WTC11 (cell line): ENCODE measurements at regions not wholly inside any gene's neighbourhood (a gene's known extent, or its start where the extent isn't known, plus 50 kb on each side); places are given as distances from the start of the nearest gene placed in this dataset.

ENCODE experiments used
- ATAC-seq: fragments of 200-7000 bp; cut with Tn5 transposase; 2 replicates; pipeline ENCODE4 v1.10.0; 2021; ENCODE audit warnings: mild to moderate bottlenecking, moderate library complexity
- CTCF ChIA-PET: fragments of 300-600 bp; sonication (Branson Sonifier 250); formaldehyde crosslinking; loops from one replicate; lab custom pipeline; 2021; ENCODE audit warnings: antibody characterized with exemption; lab: Charles Lee
- POLR2A ChIA-PET: fragments of 350-600 bp; sonication (Branson Sonifier 250); formaldehyde crosslinking; loops from one replicate; lab custom pipeline; 2021; ENCODE audit warnings: antibody characterized with exemption; lab: Charles Lee
- DNase-seq: peaks from one replicate; pipeline ENCODE4 v3.0.0; 2021; ENCODE audit warnings: low spot score
- H3K27ac Mint-ChIP-seq: 2 replicates; pipeline ENCODE4 v1.8.0; 2021; ENCODE audit warnings: mixed read lengths
- H3K27me3 Mint-ChIP-seq: 2 replicates; pipeline ENCODE4 v1.8.0; 2021; ENCODE audit warnings: low read depth, mild to moderate bottlenecking, moderate library complexity, mixed read lengths
- H3K36me3 Mint-ChIP-seq: 2 replicates; pipeline ENCODE4 v1.8.0; 2021; ENCODE audit warnings: mixed read lengths
- H3K4me1 Mint-ChIP-seq: 2 replicates; pipeline ENCODE4 v1.8.0; 2022; ENCODE audit warnings: mixed read lengths
- H3K4me3 Mint-ChIP-seq: 2 replicates; pipeline ENCODE4 v1.8.0; 2021; ENCODE audit warnings: mild to moderate bottlenecking, moderate library complexity, mixed read lengths
- H3K9me3 Mint-ChIP-seq: 2 replicates; pipeline ENCODE4 v1.8.0; 2021; ENCODE audit warnings: mixed read lengths
- CDX4 ChIP-seq: fragments of 250-450 bp; sonication (Bioruptor Pico); IDR thresholded peaks from 2 replicates; pipeline ENCODE4 v1.9.0; 2021; ENCODE audit warnings: moderate library complexity, mild to moderate bottlenecking, inconsistent platforms, borderline replicate concordance
- CTCF ChIP-seq: fragments of 200-600 bp; IDR thresholded peaks from 2 replicates; pipeline ENCODE4 v1.8.0; 2022; ENCODE audit warnings: antibody characterized with exemption
- E2F1 ChIP-seq: sonication (generic); formaldehyde crosslinking; IDR thresholded peaks from 2 replicates; pipeline ENCODE4 v1.8.0; 2022; ENCODE audit warnings: mild to moderate bottlenecking, missing genetic modification reagents
- ERG ChIP-seq: fragments of 250-450 bp; sonication (Bioruptor Pico); IDR thresholded peaks from 2 replicates; pipeline ENCODE4 v1.8.0; 2021; ENCODE audit warnings: mild to moderate bottlenecking
- ETV6 ChIP-seq: sonication (generic); formaldehyde crosslinking; IDR thresholded peaks from 2 replicates; pipeline ENCODE4 v1.8.1; 2022; ENCODE audit warnings: mild to moderate bottlenecking, missing genetic modification reagents
- GABPB1 ChIP-seq: sonication (generic); formaldehyde crosslinking; IDR thresholded peaks from 2 replicates; pipeline ENCODE4 v1.8.1; 2023; ENCODE audit warnings: mild to moderate bottlenecking, missing genetic modification reagents
- GRHL2 ChIP-seq: fragments of 250-450 bp; sonication (Bioruptor Pico); IDR thresholded peaks from 2 replicates; pipeline ENCODE4 v1.8.0; 2022; ENCODE audit warnings: mild to moderate bottlenecking, moderate library complexity; ENCODE audit not compliant: insufficient replicate concordance, severe bottlenecking
- GTF2I ChIP-seq: fragments of 250-450 bp; sonication (Bioruptor Pico); conservative IDR thresholded peaks from 2 replicates; pipeline ENCODE4 v1.4.0; 2021; ENCODE audit warnings: mild to moderate bottlenecking
- IRF2 ChIP-seq: sonication (generic); formaldehyde crosslinking; IDR thresholded peaks from 2 replicates; pipeline ENCODE4 v1.8.0; 2022; ENCODE audit warnings: low read depth, missing genetic modification reagents, borderline replicate concordance
- NR1H2 ChIP-seq: sonication (generic); formaldehyde crosslinking; IDR thresholded peaks from 2 replicates; pipeline ENCODE4 v1.9.0; 2021; ENCODE audit warnings: mild to moderate bottlenecking, moderate library complexity, missing genetic modification reagents
- NR2C2 ChIP-seq: sonication (generic); formaldehyde crosslinking; IDR thresholded peaks from 2 replicates; pipeline ENCODE4 v1.8.0; 2022; ENCODE audit warnings: mild to moderate bottlenecking, missing genetic modification reagents
- NR3C1 ChIP-seq: sonication (generic); formaldehyde crosslinking; conservative IDR thresholded peaks from 2 replicates; pipeline ENCODE4 v1.8.1; 2023; ENCODE audit warnings: low read depth, mild to moderate bottlenecking, missing genetic modification reagents
- STAT6 ChIP-seq: sonication (generic); formaldehyde crosslinking; conservative IDR thresholded peaks from 2 replicates; pipeline ENCODE4 v1.8.1; 2023; ENCODE audit warnings: mild to moderate bottlenecking, low read depth, missing genetic modification reagents, moderate library complexity
- TCF7 ChIP-seq: sonication (generic); formaldehyde crosslinking; IDR thresholded peaks from 2 replicates; pipeline ENCODE4 v1.8.0; 2022; ENCODE audit warnings: mild to moderate bottlenecking, low read depth, missing genetic modification reagents, moderate library complexity
- TP53 ChIP-seq: sonication (generic); formaldehyde crosslinking; IDR thresholded peaks from 2 replicates; pipeline ENCODE4 v1.8.1; 2023; ENCODE audit warnings: mild to moderate bottlenecking, missing genetic modification reagents
- ZNF138 ChIP-seq: sonication (generic); formaldehyde crosslinking; conservative IDR thresholded peaks from 2 replicates; pipeline ENCODE4 v1.8.1; 2022; ENCODE audit warnings: mild to moderate bottlenecking, moderate library complexity, missing genetic modification reagents
- ZNF219 ChIP-seq: sonication (generic); formaldehyde crosslinking; IDR thresholded peaks from 2 replicates; pipeline ENCODE4 v1.8.0; 2023; ENCODE audit warnings: missing genetic modification reagents, mild to moderate bottlenecking, borderline replicate concordance
- ZNF317 ChIP-seq: sonication (generic); formaldehyde crosslinking; IDR thresholded peaks from 2 replicates; pipeline ENCODE4 v1.8.1; 2023; ENCODE audit warnings: low read depth, mild to moderate bottlenecking, moderate library complexity, missing genetic modification reagents, borderline replicate concordance
- ZNF396 ChIP-seq: fragments of 250-450 bp; sonication (Bioruptor Pico); IDR thresholded peaks from 2 replicates; pipeline ENCODE4 v1.8.0; 2021; ENCODE audit warnings: mild to moderate bottlenecking, moderate library complexity, borderline replicate concordance

- no peaks in the 10 kb centered on the region for H3K36me3 Mint-ChIP-seq
- H3K9me3 Mint-ChIP-seq: 0 out of 2 replicates have a peak, but pooled peaks cover 4% of the 10 kb centered on the region
- H3K27ac Mint-ChIP-seq: no peak overlapping the region
- ATAC-seq: no peak
- TF ChIP-seq GABPB1 (CRISPR knock-in tag): no peak
- DNase-seq: no peak
- no peaks in the 10 kb centered on the region for H3K27me3 Mint-ChIP-seq
- CTCF ChIA-PET: interaction anchor here (1.7 kb wide), 1 partner anchor 9 kb away, joined by 7 read pairs; no protein-coding TSS in a partner anchor
- H3K4me1 Mint-ChIP-seq: no peaks in the 10 kb centered on the region
- POLR2A ChIA-PET: no interaction called here
- H3K4me3 Mint-ChIP-seq: no peak overlapping the region
These were observed 211.2 kb downstream of the SETD4 start for GRCh38 chr21:35849144-35849543.

- DNase-seq (no peak), ATAC-seq (no peak)
- H3K27ac Mint-ChIP-seq: no peak overlapping the region
- no peaks in the 10 kb centered on the region for H3K27me3 Mint-ChIP-seq
- no peak overlapping the region for H3K4me3 Mint-ChIP-seq
- H3K9me3 Mint-ChIP-seq: 0 out of 2 replicates have a peak, but pooled peaks cover 4% of the 10 kb centered on the region
- POLR2A ChIA-PET: no interaction called here
- CTCF ChIA-PET: no interaction called here
- H3K4me1 Mint-ChIP-seq: no peaks in the 10 kb centered on the region
- no peaks in the 10 kb centered on the region for H3K36me3 Mint-ChIP-seq
- TF ChIP-seq GRHL2 (CRISPR knock-in tag) (no peak), STAT6 (no peak), NR3C1 (CRISPR knock-in tag) (no peak), NR1H2 (CRISPR knock-in tag) (no peak), ERG (no peak), E2F1 (no peak), GTF2I (CRISPR knock-in tag) (no peak), CTCF (no peak), ZNF138 (no peak), NR2C2 (CRISPR knock-in tag) (no peak), ZNF317 (no peak), ZNF396 (CRISPR knock-in tag) (no peak), TCF7 (CRISPR knock-in tag) (no peak), ZNF219 (CRISPR knock-in tag) (no peak)
- TF ChIP-seq, all 79 proteins: peak for 0
These were observed 216.2 kb downstream of the SETD4 start for GRCh38 chr21:35843911-35844667.

- H3K27ac Mint-ChIP-seq: no peak overlapping the region
- CTCF ChIA-PET: interaction anchor here (0.8 to 2.9 kb wide), 8 partner anchors 88 to 1238 kb away, joined by 3 to 30 read pairs (median 4); no protein-coding TSS in a partner anchor
- TF ChIP-seq ETV6 (no peak), CTCF (no peak), CDX4 (CRISPR knock-in tag) (no peak), TP53 (no peak), STAT6 (no peak), IRF2 (CRISPR knock-in tag) (no peak)
These were observed 219.4 kb downstream of the SETD4 start for GRCh38 chr21:35840949-35841348.

More at GRCh38 chr21:35840949-35841348, 219.4 kb downstream of the SETD4 start:
- no peaks in the 10 kb centered on the region for H3K4me1 Mint-ChIP-seq
- no peaks in the 10 kb centered on the region for H3K36me3 Mint-ChIP-seq
- no peaks in the 10 kb centered on the region for H3K9me3 Mint-ChIP-seq
- H3K4me3 Mint-ChIP-seq: no peak overlapping the region
- ATAC-seq: no peak
- DNase-seq: no peak
- no peaks in the 10 kb centered on the region for H3K27me3 Mint-ChIP-seq
- POLR2A ChIA-PET: no interaction called here
